Glutamatergic neuron (in vitro differentiated cells): ENCODE measurements at regions not wholly inside any gene's neighbourhood (a gene's known extent, or its start where the extent isn't known, plus 50 kb on each side); places are given as distances from the start of the nearest gene placed in this dataset.
"Not testable (repeated sequence)": the region's sequence is repeated elsewhere in the genome, so short reads cannot be mapped to it uniquely, and the experiment has no call there.

Experiments
- DNase-seq: peaks from one replicate; pipeline ENCODE4 v3.0.0; 2022
- H3K27ac Mint-ChIP-seq: one replicate; pipeline ENCODE4 v1.8.0; 2020; ENCODE audit warnings: mild to moderate bottlenecking, mixed read lengths, inconsistent platforms; ENCODE audit not compliant: unreplicated experiment
- H3K27me3 Mint-ChIP-seq: one replicate; pipeline ENCODE4 v1.8.0; 2020; ENCODE audit warnings: mild to moderate bottlenecking, moderate library complexity, mixed read lengths, inconsistent platforms; ENCODE audit not compliant: unreplicated experiment
- H3K36me3 Mint-ChIP-seq: one replicate; pipeline ENCODE4 v1.8.0; 2020; ENCODE audit warnings: mild to moderate bottlenecking, mixed read lengths, inconsistent platforms; ENCODE audit not compliant: unreplicated experiment
- H3K4me1 Mint-ChIP-seq: one replicate; pipeline ENCODE4 v1.8.0; 2020; ENCODE audit warnings: mild to moderate bottlenecking, low read depth, mixed read lengths, inconsistent platforms; ENCODE audit not compliant: unreplicated experiment
- H3K4me3 Mint-ChIP-seq: one replicate; pipeline ENCODE4 v1.8.0; 2020; ENCODE audit warnings: mild to moderate bottlenecking, mixed read lengths, inconsistent platforms; ENCODE audit not compliant: unreplicated experiment
- H3K9me3 Mint-ChIP-seq: one replicate; pipeline ENCODE4 v1.8.0; 2020; ENCODE audit warnings: mild to moderate bottlenecking, moderate library complexity, mixed read lengths, inconsistent platforms; ENCODE audit not compliant: unreplicated experiment
- TF ChIP-seq, protein P1 (sequence below): fragments of 200-600 bp; sonication (generic); IDR thresholded peaks from one replicate; pipeline ENCODE4 v1.5.0; 2021; ENCODE audit not compliant: partially characterized antibody, unreplicated experiment

DNA sequence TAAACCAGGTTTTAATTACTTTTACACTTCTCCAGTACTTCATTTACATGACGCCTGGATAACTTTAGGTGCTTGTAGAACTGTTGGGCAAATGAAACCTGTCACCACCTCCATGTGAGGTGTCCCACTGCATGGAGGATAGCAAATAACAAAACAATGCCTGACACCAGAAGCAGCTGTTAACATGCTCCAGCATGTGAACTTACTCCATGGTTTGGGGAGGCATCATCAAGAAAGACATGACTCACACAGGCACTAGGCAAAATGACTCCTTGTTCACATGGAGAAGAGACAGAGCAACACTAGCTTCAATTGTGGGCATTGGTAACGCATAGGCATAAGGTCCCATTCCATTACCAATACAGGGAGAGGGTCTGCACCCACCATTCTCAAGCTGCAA, 198.1 kb upstream of the F9 start:
- Mint-ChIP-seq H3K27me3 (no peaks in the 10 kb centered on the region), H3K9me3 (no peaks in the 10 kb centered on the region), H3K36me3 (no peaks in the 10 kb centered on the region), H3K4me1 (no peaks in the 10 kb centered on the region), H3K4me3 (no peak overlapping the region), H3K27ac (no peak overlapping the region)
- DNase-seq, result no peak
- TF ChIP-seq, protein P1, sequence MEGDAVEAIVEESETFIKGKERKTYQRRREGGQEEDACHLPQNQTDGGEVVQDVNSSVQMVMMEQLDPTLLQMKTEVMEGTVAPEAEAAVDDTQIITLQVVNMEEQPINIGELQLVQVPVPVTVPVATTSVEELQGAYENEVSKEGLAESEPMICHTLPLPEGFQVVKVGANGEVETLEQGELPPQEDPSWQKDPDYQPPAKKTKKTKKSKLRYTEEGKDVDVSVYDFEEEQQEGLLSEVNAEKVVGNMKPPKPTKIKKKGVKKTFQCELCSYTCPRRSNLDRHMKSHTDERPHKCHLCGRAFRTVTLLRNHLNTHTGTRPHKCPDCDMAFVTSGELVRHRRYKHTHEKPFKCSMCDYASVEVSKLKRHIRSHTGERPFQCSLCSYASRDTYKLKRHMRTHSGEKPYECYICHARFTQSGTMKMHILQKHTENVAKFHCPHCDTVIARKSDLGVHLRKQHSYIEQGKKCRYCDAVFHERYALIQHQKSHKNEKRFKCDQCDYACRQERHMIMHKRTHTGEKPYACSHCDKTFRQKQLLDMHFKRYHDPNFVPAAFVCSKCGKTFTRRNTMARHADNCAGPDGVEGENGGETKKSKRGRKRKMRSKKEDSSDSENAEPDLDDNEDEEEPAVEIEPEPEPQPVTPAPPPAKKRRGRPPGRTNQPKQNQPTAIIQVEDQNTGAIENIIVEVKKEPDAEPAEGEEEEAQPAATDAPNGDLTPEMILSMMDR, result no peak

DNA sequence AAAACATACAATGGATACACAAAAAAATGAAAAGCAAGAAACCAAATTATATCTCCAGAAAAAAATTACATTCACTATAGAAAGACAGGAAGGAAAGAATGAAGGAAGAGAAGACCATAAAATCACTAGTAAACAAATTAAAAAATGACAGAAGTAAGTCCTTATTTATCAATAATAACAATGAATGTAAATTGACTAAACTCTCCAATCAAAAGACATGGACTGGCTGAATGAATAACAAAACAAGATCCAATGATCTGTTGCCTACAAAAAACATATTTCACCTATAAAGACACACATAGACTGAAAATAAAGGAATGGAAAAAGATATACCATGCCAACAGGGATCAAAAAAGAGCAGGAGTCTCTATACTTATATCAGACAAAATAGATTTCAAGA, 203.2 kb upstream of the F9 start:
- DNase-seq, result no peak
- H3K4me3 Mint-ChIP-seq, result no peak overlapping the region
- no peaks in the 10 kb centered on the region for H3K9me3 Mint-ChIP-seq
- H3K4me1 Mint-ChIP-seq, result no peaks in the 10 kb centered on the region
- H3K27me3 Mint-ChIP-seq, result no peaks in the 10 kb centered on the region
- H3K36me3 Mint-ChIP-seq, result no peaks in the 10 kb centered on the region
- H3K27ac Mint-ChIP-seq, result no peak overlapping the region
- TF ChIP-seq, protein P1, result no peak

DNA sequence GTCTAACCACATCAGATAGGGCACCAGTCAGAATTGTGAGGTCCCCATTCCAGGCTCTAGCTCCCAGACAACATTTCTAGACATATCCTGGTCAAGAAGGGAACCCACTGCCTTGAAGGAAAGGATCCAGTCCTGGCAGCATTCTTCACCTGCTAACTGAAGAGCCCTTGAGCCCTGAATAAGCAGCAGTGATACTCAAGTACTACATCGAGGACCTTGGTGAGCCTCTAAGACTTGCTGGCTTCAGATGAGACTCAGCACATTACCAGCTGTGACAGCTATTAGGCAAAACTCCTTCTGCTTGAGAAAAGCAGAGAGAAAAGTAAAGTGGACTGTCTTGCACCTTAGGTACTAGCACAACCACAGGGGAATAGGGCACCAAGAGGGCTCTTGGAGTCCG, 205.8 kb upstream of the F9 start:
- TF ChIP-seq, protein P1, result no peak
- Mint-ChIP-seq H3K4me1 (no peaks in the 10 kb centered on the region), H3K36me3 (no peaks in the 10 kb centered on the region), H3K4me3 (no peak overlapping the region), H3K9me3 (no peaks in the 10 kb centered on the region), H3K27me3 (no peaks in the 10 kb centered on the region), H3K27ac (no peak overlapping the region)
- DNase-seq, result no peak

DNA sequence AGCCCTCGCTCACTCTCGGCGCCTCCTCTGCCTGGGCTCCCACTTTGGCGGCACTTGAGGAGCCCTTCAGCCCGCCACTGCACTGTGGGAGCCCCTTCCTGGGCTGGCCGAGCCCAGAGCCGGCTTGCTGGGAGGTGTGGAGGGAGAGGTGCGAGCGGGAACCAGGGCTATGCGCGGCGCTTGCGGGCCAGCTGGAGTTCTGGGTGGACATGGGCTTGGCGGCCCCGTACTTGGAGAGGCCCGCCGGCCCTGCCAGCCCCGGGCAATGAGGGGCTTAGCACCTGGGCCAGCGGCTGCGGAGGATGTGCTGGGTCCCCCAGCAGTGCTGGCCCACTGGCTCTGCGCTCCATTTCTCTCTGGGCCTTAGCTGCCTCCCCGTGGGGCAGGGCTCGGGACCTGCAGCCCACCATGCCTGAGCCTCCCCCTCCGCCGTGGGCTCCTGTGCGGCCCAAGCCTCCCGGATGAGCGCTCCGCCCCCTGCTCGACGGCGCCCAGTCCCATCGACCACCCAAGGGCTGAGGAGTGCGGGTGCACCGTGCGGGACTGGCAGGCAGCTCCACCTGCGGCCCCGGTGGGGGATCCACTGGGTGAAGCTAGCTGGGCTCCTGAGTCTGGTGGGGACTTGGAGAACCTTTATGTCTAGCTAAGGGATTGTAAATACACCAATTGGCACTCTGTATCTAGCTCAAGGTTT, 209.7 kb upstream of the F9 start:
- H3K4me3 Mint-ChIP-seq, H3K27ac Mint-ChIP-seq, H3K27me3 Mint-ChIP-seq, H3K36me3 Mint-ChIP-seq, H3K4me1 Mint-ChIP-seq, DNase-seq, H3K9me3 Mint-ChIP-seq: not testable (repeated sequence)

DNA sequence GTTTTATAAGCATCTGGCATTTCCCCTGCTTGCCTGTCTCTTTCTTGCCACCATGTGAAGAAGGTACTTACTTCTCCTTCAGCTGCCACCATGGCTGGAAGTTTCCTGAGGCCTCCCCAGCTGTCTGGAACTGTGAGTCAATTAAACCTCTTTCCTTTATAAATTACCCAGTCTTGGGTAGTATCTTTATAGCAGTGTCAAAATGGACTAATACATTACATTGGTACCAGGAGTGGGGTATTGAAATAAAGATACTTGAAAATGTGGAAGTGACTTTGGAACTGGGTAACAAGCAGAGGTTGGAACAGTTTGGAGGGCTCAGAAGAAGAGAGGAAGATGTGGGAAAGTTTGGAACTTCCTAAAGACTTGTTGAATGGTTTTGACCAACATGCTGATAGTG, 223.9 kb upstream of the F9 start:
- DNase-seq, H3K9me3 Mint-ChIP-seq, H3K4me1 Mint-ChIP-seq, H3K4me3 Mint-ChIP-seq, H3K27me3 Mint-ChIP-seq, H3K27ac Mint-ChIP-seq: not testable (repeated sequence)
- H3K36me3 Mint-ChIP-seq, result peaks cover 11% of the 10 kb centered on the region

DNA sequence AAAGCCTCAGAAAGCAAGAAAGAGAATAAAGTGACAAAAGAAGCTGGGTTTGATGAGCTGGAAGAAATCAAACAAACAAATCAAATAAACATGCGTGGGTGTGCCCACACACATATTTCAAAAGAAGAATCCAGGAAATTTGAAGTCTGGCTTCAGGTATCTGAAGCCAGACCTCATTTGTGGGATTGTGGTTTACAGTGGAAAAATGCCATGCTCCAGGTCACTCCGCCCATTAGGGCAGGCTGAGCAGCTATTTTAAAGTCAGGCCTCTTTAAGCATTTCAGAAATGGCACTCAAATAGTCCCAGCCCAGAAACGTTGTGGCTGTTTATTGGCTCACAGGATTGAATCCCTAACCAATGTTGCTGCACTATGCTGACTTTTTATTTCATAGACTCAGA, 226.1 kb upstream of the F9 start:
- Mint-ChIP-seq H3K27me3 (no peaks in the 10 kb centered on the region), H3K36me3 (peaks cover 11% of the 10 kb centered on the region), H3K4me1 (no peaks in the 10 kb centered on the region), H3K27ac (no peak overlapping the region), H3K4me3 (no peak overlapping the region), H3K9me3 (peaks cover 4% of the 10 kb centered on the region)
- DNase-seq, result no peak
- TF ChIP-seq, protein P1, result no peak
